PFSK-1 (cell line): ENCODE measurements at regions not wholly inside any gene's neighbourhood (a gene's known extent, or its start where the extent isn't known, plus 50 kb on each side); places are given as distances from the start of the nearest gene placed in this dataset.

Source experiments
- POLR2AphosphoS5 ChIP-seq: IDR thresholded peaks from 2 replicates; pipeline ENCODE4 v1.6.1; 2012; ENCODE audit warnings: low read depth, mild to moderate bottlenecking, control low read depth, low read length, moderate library complexity
- REST ChIP-seq, 2 experiments: IDR thresholded peaks; 2 replicates each; pipeline versions ENCODE4 v1.6.1 to v1.8.0; 2011 to 2012; ENCODE audit warnings: low read depth in 2 of 2, low read length in 2 of 2, control low read depth in 1 of 2, inconsistent platforms in 1 of 2, mild to moderate bottlenecking in 1 of 2, moderate library complexity in 1 of 2; ENCODE audit not compliant: insufficient read depth in 1 of 2
- SIN3A ChIP-seq: IDR thresholded peaks from 2 replicates; pipeline ENCODE4 v1.6.1; 2012; ENCODE audit warnings: mild to moderate bottlenecking, low read length, moderate library complexity, borderline replicate concordance; ENCODE audit not compliant: insufficient read depth
- TAF1 ChIP-seq: IDR thresholded peaks from 2 replicates; pipeline ENCODE4 v1.6.1; 2012; ENCODE audit warnings: low read length, control low read depth, borderline replicate concordance; ENCODE audit not compliant: insufficient read depth

GRCh38 chr9:17862629-17863028 lies 283.8 kb downstream of the SH3GL2 start:
- TF ChIP-seq POLR2AphosphoS5 (no peak), SIN3A (no peak), REST (IDR thresholded peaks at IDR 0.05; ENCODE audit: insufficient read depth in 1 of 2, low read depth in 2 of 2, low read length in 2 of 2) (no peak), TAF1 (no peak)
